ENCODE measurements at regions not wholly inside any gene's neighbourhood (a gene's known extent, or its start where the extent isn't known, plus 50 kb on each side); places are given as distances from the start of the nearest gene placed in this dataset.

- TF ChIP-seq CTCF (IDR thresholded peaks at IDR 0.05; ENCODE audit: control extremely low read depth in 1 of 3, insufficient read depth in 1 of 3, low read depth in 1 of 3, low read length in 3 of 3) (no peak), EP300 (IDR thresholded peaks at IDR 0.05; ENCODE audit: borderline replicate concordance in 1 of 2, low read depth in 2 of 2, low read length in 2 of 2) (no peak), SP2 (IDR thresholded peaks at IDR 0.05; ENCODE audit: low read length) (no peak), RFX5 (IDR thresholded peaks at IDR 0.05; ENCODE audit: borderline replicate concordance, low read depth, low read length) (no peak), SP4 (IDR thresholded peaks at IDR 0.05; ENCODE audit: low read length) (no peak), ATF2 (IDR thresholded peaks at IDR 0.05; ENCODE audit: low read length) (no peak), PHF8 (conservative IDR thresholded peaks at IDR 0.05; ENCODE audit: low read depth, low read length) (no peak), ZNF274 (IDR thresholded peaks at IDR 0.05; ENCODE audit: borderline replicate concordance, extremely low read depth, low read length) (no peak), JUND (IDR thresholded peaks at IDR 0.05; ENCODE audit: low read length) (no peak), POLR2A (IDR thresholded peaks at IDR 0.05; ENCODE audit: control extremely low read depth in 1 of 2, low read depth in 2 of 2, low read length in 2 of 2) (no peak), BRCA1 (IDR thresholded peaks at IDR 0.05; ENCODE audit: low read depth, low read length) (no peak), MAX (IDR thresholded peaks at IDR 0.05) (no peak)
Observed at GRCh38 chr1:86640161-86640670, 64.2 kb upstream of the SH3GLB1 start.

All from H1 (cell line).